ENCODE measurements at regions not wholly inside any gene's neighbourhood (a gene's known extent, or its start where the extent isn't known, plus 50 kb on each side); places are given as distances from the start of the nearest gene placed in this dataset.

GRCh38 chr6:69609836-69610472 lies 186.9 kb downstream of the LMBRD1 start:
- H3K9ac ChIP-seq (ENCODE audit: insufficient read depth in 1 of 2, low read length in 2 of 2) = no peak overlapping the region
- WGBS, 2 donors = 80% methylated on average over 2 of the region's 2 CpGs
- no peaks in the 10 kb centered on the region for H3K27me3 ChIP-seq (ENCODE audit: control insufficient read depth in 3 of 3, insufficient read depth in 3 of 3, low read length in 2 of 3)
- no peak overlapping the region for H3K4me3 ChIP-seq
- DNase-seq = no peak
- H3K4me1 ChIP-seq (ENCODE audit: control insufficient read depth in 5 of 5, insufficient read depth in 5 of 5, low read length in 5 of 5) = no peaks in the 10 kb centered on the region
- no peaks in the 10 kb centered on the region for H3K36me3 ChIP-seq (ENCODE audit: control insufficient read depth in 4 of 4, insufficient read depth in 4 of 4, low read length in 4 of 4)
- H3K9me3 ChIP-seq (ENCODE audit: control insufficient read depth in 4 of 4, insufficient read depth in 3 of 4, low read length in 3 of 4) = peaks cover 0 to 2% (median 0%) of the 10 kb centered on the region in 4 donors
- no peak for TF ChIP-seq CTCF (IDR thresholded peaks at IDR 0.05; ENCODE audit: control extremely low read depth, extremely low read depth)
- ATAC-seq (ENCODE audit: insufficient read depth, low FRiP score) = no peak
- no peak overlapping the region for H3K27ac ChIP-seq (ENCODE audit: low read depth in 1 of 2, low read length in 1 of 2)

- no peak for DNase-seq
- H3K9me3 ChIP-seq (ENCODE audit: control insufficient read depth in 4 of 4, insufficient read depth in 3 of 4, low read length in 3 of 4) = no peaks in the 10 kb centered on the region
Measured at GRCh38 chr6:69601132-69601531, 195.7 kb downstream of the LMBRD1 start.

GRCh38 chr6:69594405-69594804 lies 202.4 kb downstream of the LMBRD1 start:
- TF ChIP-seq CTCF (IDR thresholded peaks at IDR 0.05; ENCODE audit: control extremely low read depth, extremely low read depth) = no peak
- Histone ChIP-seq H3K36me3 (ENCODE audit: control insufficient read depth in 4 of 4, insufficient read depth in 4 of 4, low read length in 4 of 4) (no peaks in the 10 kb centered on the region), H3K4me3 (no peak overlapping the region), H3K9ac (ENCODE audit: insufficient read depth in 1 of 2, low read length in 2 of 2) (no peak overlapping the region), H3K4me1 (ENCODE audit: control insufficient read depth in 5 of 5, insufficient read depth in 5 of 5, low read length in 5 of 5) (no peaks in the 10 kb centered on the region), H3K9me3 (ENCODE audit: control insufficient read depth in 4 of 4, insufficient read depth in 3 of 4, low read length in 3 of 4) (no peaks in the 10 kb centered on the region), H3K27me3 (ENCODE audit: control insufficient read depth in 3 of 3, insufficient read depth in 3 of 3, low read length in 2 of 3) (no peaks in the 10 kb centered on the region), H3K27ac (ENCODE audit: low read depth in 1 of 2, low read length in 1 of 2) (no peak overlapping the region)
- ATAC-seq (ENCODE audit: insufficient read depth, low FRiP score) (no peak), DNase-seq (no peak)
- 97 to 99% methylated on average over 1 of the region's 1 CpG for WGBS, 2 donors

More at GRCh38 chr6:69601132-69601531, 195.7 kb downstream of the LMBRD1 start:
- H3K4me1 ChIP-seq (ENCODE audit: control insufficient read depth in 5 of 5, insufficient read depth in 5 of 5, low read length in 5 of 5) = no peaks in the 10 kb centered on the region
- WGBS, 2 donors = 30 to 45% methylated on average over 10 of the region's 10 CpGs
- H3K27ac ChIP-seq (ENCODE audit: low read depth in 1 of 2, low read length in 1 of 2) = no peak overlapping the region
- ATAC-seq (ENCODE audit: insufficient read depth, low FRiP score) = no peak
- H3K9ac ChIP-seq (ENCODE audit: insufficient read depth in 1 of 2, low read length in 2 of 2) = no peak overlapping the region
- H3K4me3 ChIP-seq = no peak overlapping the region
- H3K36me3 ChIP-seq (ENCODE audit: control insufficient read depth in 4 of 4, insufficient read depth in 4 of 4, low read length in 4 of 4) = no peaks in the 10 kb centered on the region
- no peak for TF ChIP-seq CTCF (IDR thresholded peaks at IDR 0.05; ENCODE audit: control extremely low read depth, extremely low read depth)
- H3K27me3 ChIP-seq (ENCODE audit: control insufficient read depth in 3 of 3, insufficient read depth in 3 of 3, low read length in 2 of 3) = no peaks in the 10 kb centered on the region

- ATAC-seq (ENCODE audit: insufficient read depth, low FRiP score) = no peak
- no peaks in the 10 kb centered on the region for H3K9me3 ChIP-seq (ENCODE audit: control insufficient read depth in 4 of 4, insufficient read depth in 3 of 4, low read length in 3 of 4)
- no peaks in the 10 kb centered on the region for H3K4me1 ChIP-seq (ENCODE audit: control insufficient read depth in 5 of 5, insufficient read depth in 5 of 5, low read length in 5 of 5)
- no peak for DNase-seq
- no peak overlapping the region for H3K4me3 ChIP-seq
- no peak overlapping the region for H3K27ac ChIP-seq (ENCODE audit: low read depth in 1 of 2, low read length in 1 of 2)
- no peaks in the 10 kb centered on the region for H3K36me3 ChIP-seq (ENCODE audit: control insufficient read depth in 4 of 4, insufficient read depth in 4 of 4, low read length in 4 of 4)
- 80 to 81% methylated on average over 4 of the region's 4 CpGs for WGBS, 2 donors
- no peaks in the 10 kb centered on the region for H3K27me3 ChIP-seq (ENCODE audit: control insufficient read depth in 3 of 3, insufficient read depth in 3 of 3, low read length in 2 of 3)
- no peak overlapping the region for H3K9ac ChIP-seq (ENCODE audit: insufficient read depth in 1 of 2, low read length in 2 of 2)
- no peak for TF ChIP-seq CTCF (IDR thresholded peaks at IDR 0.05; ENCODE audit: control extremely low read depth, extremely low read depth)
Measured at GRCh38 chr6:69593706-69594105, 203.1 kb downstream of the LMBRD1 start.

Data from lung (tissue), 11 donors.